K562 (cell line): ENCODE measurements at regions not wholly inside any gene's neighbourhood (a gene's known extent, or its start where the extent isn't known, plus 50 kb on each side); places are given as distances from the start of the nearest gene placed in this dataset.
"Not testable (repeated sequence)": the region's sequence is repeated elsewhere in the genome, so short reads cannot be mapped to it uniquely, and the experiment has no call there.

ENCODE experiments used
- EZH2 ChIP-seq: IDR thresholded peaks from 2 replicates; pipeline ENCODE4 v1.6.1; 2012; ENCODE audit warnings: low read depth, mild to moderate bottlenecking, inconsistent platforms, low read length, borderline replicate concordance
- FOXA1 ChIP-seq: fragments of 450-650 bp; IDR thresholded peaks from 2 replicates; pipeline ENCODE4 v1.6.1; 2016; ENCODE audit warnings: mild to moderate bottlenecking, borderline replicate concordance
- MAFF ChIP-seq: IDR thresholded peaks from 2 replicates; pipeline ENCODE4 v1.6.1; 2012; ENCODE audit warnings: low read length, improper control_type of control experiment
- MTF1 ChIP-seq: fragments of 250-450 bp; sonication (Bioruptor Pico); IDR thresholded peaks from 2 replicates; pipeline ENCODE4 v1.9.0; 2021; ENCODE audit warnings: moderate library complexity, mild to moderate bottlenecking, inconsistent platforms, borderline replicate concordance
- NR2C2 ChIP-seq, 2 experiments: fragments of 200-800 bp in 1 of 2; sonication (Bioruptor generic) in 1 of 2; sonication (generic) in 1 of 2; formaldehyde crosslinking in 1 of 2; IDR thresholded peaks; 2 replicates each; pipeline versions ENCODE4 v1.6.1 to v1.8.0; 2016 to 2022; ENCODE audit warnings: mild to moderate bottlenecking in 1 of 2, missing compliant biosample characterization in 1 of 2, missing genetic modification characterization in 1 of 2, missing genetic modification reagents in 1 of 2
- NR3C1 ChIP-seq: sonication (generic); formaldehyde crosslinking; IDR thresholded peaks from 2 replicates; pipeline ENCODE4 v1.8.1; 2022; ENCODE audit warnings: missing genetic modification reagents
- POLR2AphosphoS5 ChIP-seq: IDR thresholded peaks from 2 replicates; pipeline ENCODE4 v1.6.1; 2011; ENCODE audit warnings: mild to moderate bottlenecking, low read depth, low read length, moderate library complexity; ENCODE audit not compliant: control insufficient read depth, insufficient read depth
- TEAD4 ChIP-seq, 2 experiments: sonication (generic) in 1 of 2; formaldehyde crosslinking in 1 of 2; IDR thresholded peaks; 2 replicates each; pipeline versions ENCODE4 v1.6.1 to v1.8.0; 2012 to 2022; ENCODE audit warnings: borderline replicate concordance in 1 of 2, inconsistent platforms in 1 of 2, low read length in 1 of 2, mild to moderate bottlenecking in 1 of 2, missing genetic modification reagents in 1 of 2
- ZNF224 ChIP-seq: sonication (generic); formaldehyde crosslinking; IDR thresholded peaks from 2 replicates; pipeline ENCODE4 v1.8.0; 2022; ENCODE audit warnings: mild to moderate bottlenecking, missing genetic modification reagents
- TF ChIP-seq, protein P1 (sequence below), 3 experiments: IDR thresholded peaks in 2 of 3; conservative IDR thresholded peaks in 1 of 3; 2 replicates each; pipeline ENCODE4 v1.5.1; 2011 to 2012; ENCODE audit warnings: low read length in 3 of 3, mild to moderate bottlenecking in 3 of 3, control low read depth in 2 of 3, improper control_type of control experiment in 1 of 3, inconsistent platforms in 1 of 3, low read depth in 1 of 3, mixed read lengths in 1 of 3, moderate library complexity in 1 of 3; ENCODE audit not compliant: insufficient read depth in 2 of 3
- TF ChIP-seq, protein P2 (sequence below): fragments of 250-450 bp; sonication (Bioruptor Pico); IDR thresholded peaks from 2 replicates; pipeline ENCODE4 v1.4.0; 2020; ENCODE audit warnings: mild to moderate bottlenecking, moderate library complexity
- TF ChIP-seq, protein P3 (sequence below): fragments of 250-450 bp; sonication (Bioruptor Pico); IDR thresholded peaks from 2 replicates; pipeline ENCODE4 v1.4.0; 2020; ENCODE audit warnings: mild to moderate bottlenecking

DNA sequence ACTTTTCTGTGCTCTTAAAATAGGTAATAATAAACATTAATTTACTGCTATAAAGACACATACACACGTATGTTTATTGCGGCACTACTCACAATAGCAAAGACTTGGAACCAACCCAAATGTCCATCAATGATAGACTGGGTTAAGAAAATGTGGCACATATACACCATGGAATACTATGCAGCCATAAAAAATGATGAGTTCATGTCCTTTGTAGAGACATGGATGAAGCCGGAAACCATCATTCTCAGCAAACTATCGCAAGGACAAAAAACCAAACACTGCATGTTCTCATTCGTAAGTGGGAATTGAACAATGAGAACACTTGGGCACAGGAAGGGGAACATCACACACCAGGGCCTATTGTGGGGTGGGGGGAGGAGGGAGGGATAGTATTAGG, 97.4 kb upstream of the NR5A2 start:
- TF ChIP-seq NR3C1 (CRISPR knock-in tag); POLR2AphosphoS5; MAFF; ZNF224 (CRISPR knock-in tag); MTF1; TEAD4 (IDR thresholded peaks at IDR 0.05; ENCODE audit: low read length); TEAD4 (CRISPR knock-in tag; IDR thresholded peaks at IDR 0.05; ENCODE audit: borderline replicate concordance); EZH2; NR2C2 (CRISPR knock-in tag; IDR thresholded peaks at IDR 0.05); NR2C2 (tag; IDR thresholded peaks at IDR 0.05); FOXA1: not testable (repeated sequence)
- TF ChIP-seq, protein P1, sequence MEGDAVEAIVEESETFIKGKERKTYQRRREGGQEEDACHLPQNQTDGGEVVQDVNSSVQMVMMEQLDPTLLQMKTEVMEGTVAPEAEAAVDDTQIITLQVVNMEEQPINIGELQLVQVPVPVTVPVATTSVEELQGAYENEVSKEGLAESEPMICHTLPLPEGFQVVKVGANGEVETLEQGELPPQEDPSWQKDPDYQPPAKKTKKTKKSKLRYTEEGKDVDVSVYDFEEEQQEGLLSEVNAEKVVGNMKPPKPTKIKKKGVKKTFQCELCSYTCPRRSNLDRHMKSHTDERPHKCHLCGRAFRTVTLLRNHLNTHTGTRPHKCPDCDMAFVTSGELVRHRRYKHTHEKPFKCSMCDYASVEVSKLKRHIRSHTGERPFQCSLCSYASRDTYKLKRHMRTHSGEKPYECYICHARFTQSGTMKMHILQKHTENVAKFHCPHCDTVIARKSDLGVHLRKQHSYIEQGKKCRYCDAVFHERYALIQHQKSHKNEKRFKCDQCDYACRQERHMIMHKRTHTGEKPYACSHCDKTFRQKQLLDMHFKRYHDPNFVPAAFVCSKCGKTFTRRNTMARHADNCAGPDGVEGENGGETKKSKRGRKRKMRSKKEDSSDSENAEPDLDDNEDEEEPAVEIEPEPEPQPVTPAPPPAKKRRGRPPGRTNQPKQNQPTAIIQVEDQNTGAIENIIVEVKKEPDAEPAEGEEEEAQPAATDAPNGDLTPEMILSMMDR (IDR thresholded peaks at IDR 0.05 in 2 of 3, conservative IDR thresholded peaks at IDR 0.05 in 1 of 3; ENCODE audit: insufficient read depth in 2 of 3, low read depth in 1 of 3, low read length in 3 of 3), result not testable (repeated sequence)
- TF ChIP-seq, protein P2, sequence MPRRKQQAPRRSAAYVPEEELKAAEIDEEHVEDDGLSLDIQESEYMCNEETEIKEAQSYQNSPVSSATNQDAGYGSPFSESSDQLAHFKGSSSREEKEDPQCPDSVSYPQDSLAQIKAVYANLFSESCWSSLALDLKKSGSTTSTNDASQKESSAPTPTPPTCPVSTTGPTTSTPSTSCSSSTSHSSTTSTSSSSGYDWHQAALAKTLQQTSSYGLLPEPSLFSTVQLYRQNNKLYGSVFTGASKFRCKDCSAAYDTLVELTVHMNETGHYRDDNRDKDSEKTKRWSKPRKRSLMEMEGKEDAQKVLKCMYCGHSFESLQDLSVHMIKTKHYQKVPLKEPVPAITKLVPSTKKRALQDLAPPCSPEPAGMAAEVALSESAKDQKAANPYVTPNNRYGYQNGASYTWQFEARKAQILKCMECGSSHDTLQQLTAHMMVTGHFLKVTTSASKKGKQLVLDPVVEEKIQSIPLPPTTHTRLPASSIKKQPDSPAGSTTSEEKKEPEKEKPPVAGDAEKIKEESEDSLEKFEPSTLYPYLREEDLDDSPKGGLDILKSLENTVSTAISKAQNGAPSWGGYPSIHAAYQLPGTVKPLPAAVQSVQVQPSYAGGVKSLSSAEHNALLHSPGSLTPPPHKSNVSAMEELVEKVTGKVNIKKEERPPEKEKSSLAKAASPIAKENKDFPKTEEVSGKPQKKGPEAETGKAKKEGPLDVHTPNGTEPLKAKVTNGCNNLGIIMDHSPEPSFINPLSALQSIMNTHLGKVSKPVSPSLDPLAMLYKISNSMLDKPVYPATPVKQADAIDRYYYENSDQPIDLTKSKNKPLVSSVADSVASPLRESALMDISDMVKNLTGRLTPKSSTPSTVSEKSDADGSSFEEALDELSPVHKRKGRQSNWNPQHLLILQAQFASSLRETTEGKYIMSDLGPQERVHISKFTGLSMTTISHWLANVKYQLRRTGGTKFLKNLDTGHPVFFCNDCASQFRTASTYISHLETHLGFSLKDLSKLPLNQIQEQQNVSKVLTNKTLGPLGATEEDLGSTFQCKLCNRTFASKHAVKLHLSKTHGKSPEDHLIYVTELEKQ (CRISPR knock-in tag), result not testable (repeated sequence)
- TF ChIP-seq, protein P3, sequence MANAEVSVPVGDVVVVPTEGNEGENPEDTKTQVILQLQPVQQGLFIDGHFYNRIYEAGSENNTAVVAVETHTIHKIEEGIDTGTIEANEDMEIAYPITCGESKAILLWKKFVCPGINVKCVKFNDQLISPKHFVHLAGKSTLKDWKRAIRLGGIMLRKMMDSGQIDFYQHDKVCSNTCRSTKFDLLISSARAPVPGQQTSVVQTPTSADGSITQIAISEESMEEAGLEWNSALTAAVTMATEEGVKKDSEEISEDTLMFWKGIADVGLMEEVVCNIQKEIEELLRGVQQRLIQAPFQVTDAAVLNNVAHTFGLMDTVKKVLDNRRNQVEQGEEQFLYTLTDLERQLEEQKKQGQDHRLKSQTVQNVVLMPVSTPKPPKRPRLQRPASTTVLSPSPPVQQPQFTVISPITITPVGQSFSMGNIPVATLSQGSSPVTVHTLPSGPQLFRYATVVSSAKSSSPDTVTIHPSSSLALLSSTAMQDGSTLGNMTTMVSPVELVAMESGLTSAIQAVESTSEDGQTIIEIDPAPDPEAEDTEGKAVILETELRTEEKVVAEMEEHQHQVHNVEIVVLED (CRISPR knock-in tag), result not testable (repeated sequence)
